Activated CD4-positive, alpha-beta T cell treated with anti-CD3 and anti-CD28 coated beads, Interleukin-2, amount 50 U/mL, for 4 hours (primary cell): ENCODE measurements at regions not wholly inside any gene's neighbourhood (a gene's known extent, or its start where the extent isn't known, plus 50 kb on each side); places are given as distances from the start of the nearest gene placed in this dataset.

Experiments
- DNase-seq, 2 experiments: peaks; one replicate each; pipeline ENCODE4 v3.0.0-alpha.2; 2020

GRCh38 chr2:173785813-173786212 lies 179.4 kb downstream of the SP3 start:
- no peak for DNase-seq

GRCh38 chr2:173791502-173791901 lies 173.7 kb downstream of the SP3 start:
- no peak for DNase-seq

GRCh38 chr2:173792166-173792565 lies 173.0 kb downstream of the SP3 start:
- no peak for DNase-seq

GRCh38 chr2:173792741-173793140 lies 172.4 kb downstream of the SP3 start:
- no peak for DNase-seq

DNA sequence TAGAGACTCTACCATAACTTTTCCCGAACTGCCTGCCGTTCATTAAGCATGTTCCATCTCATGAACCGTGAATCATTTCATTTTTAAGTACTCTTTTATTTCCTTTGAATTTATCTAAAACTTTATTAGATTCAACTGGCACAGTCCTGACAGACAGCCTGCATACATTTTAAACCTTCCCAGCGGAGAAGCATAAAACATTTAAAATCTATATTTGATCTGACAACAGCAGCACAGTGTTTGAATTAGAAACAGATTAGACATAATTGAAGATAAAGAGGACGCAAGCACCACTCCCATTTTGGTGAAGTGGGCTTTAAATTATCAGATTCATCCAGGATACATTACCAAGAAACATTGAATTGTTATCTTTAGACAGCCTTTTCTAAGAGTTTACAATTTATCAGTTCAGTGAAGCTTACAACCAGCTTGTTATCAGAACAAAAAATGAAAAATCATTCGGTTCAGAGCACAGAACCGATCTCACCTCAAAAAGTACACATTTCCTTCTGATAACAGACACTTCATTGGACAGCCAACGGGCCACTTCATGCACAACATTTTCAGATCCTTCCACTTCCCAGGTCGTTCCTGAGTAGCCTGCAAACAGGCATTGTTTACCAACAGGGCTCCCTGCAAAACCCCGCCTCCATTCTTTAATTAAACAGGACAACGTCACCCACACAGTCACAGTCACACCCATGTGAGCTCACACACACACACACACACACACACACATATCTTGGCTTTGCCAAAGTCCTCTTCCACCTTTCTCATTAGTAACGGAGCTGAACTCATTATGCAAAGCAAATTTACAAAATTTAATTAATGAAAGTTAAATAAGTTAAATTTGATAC lies 171.2 kb downstream of the SP3 start:
- no peak for DNase-seq

DNA sequence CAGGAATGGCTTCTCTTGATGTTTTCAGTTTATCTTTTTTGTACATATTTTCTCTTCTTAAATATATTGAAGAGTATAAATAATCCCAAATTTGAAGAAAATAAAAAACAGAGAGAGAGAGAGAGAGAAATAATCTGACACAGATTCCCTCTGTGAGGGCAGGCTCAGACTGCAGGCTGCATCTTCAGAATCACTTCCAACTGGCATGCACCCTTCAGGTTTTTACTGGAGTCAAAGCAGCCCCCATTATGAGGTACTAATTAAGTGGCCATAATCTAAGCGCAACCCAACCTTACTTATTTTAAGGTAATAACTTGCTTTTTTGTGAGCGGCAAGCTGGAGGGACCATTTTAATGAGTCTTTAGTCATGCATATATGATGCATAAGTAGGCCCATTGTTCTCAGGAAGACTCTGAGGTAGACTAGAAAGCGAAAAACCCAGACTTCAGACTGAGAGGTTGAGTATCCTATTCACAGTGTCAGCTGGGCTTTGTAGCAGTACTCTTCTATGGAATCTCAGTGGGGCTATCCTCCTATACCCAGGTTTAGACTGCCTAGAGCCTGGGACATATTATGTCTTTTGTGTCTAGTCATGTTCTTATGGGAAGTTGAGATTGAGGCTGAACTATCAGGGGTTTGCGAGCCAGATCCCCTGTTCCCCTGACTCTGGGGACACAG lies 167.4 kb downstream of the SP3 start:
- no peak for DNase-seq

GRCh38 chr2:173802518-173802917 lies 162.7 kb downstream of the SP3 start:
- DNase-seq, result no peak

- DNase-seq, result no peak
These were observed 161.7 kb downstream of the SP3 start for GRCh38 chr2:173803449-173803848.

- DNase-seq, result no peak
These were observed 158.4 kb downstream of the SP3 start for GRCh38 chr2:173806761-173807160.

GRCh38 chr2:173808718-173809117 lies 156.5 kb downstream of the SP3 start:
- DNase-seq, result no peak

GRCh38 chr2:173812321-173812720 lies 152.9 kb downstream of the SP3 start:
- no peak for DNase-seq

DNA sequence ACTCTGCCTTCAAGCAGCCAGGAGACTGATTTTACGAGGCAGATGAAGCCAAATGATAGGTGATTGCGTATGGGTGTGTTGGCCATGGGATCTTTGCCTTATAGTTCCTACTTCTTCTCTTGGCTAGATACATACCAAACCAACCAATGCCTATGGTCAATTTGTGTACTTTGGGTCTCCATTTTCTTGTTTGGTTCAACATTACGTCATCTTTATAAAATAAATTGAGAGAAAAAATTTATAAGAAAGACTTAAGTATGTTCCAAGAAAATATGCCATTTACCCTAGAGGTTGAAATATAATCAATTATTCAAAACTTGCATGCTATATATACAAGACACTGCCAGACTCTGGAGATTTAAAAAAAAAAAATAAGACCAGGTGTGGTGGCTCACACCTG lies 150.9 kb downstream of the SP3 start:
- no peak for DNase-seq

GRCh38 chr2:173815772-173816171 lies 149.4 kb downstream of the SP3 start:
- no peak for DNase-seq

- no peak for DNase-seq
These were observed 147.6 kb downstream of the SP3 start for GRCh38 chr2:173817582-173817981.

- no peak for DNase-seq
These were observed 146.9 kb downstream of the SP3 start for GRCh38 chr2:173818285-173818684.

GRCh38 chr2:173819852-173820251 lies 145.3 kb downstream of the SP3 start:
- no peak for DNase-seq

DNA sequence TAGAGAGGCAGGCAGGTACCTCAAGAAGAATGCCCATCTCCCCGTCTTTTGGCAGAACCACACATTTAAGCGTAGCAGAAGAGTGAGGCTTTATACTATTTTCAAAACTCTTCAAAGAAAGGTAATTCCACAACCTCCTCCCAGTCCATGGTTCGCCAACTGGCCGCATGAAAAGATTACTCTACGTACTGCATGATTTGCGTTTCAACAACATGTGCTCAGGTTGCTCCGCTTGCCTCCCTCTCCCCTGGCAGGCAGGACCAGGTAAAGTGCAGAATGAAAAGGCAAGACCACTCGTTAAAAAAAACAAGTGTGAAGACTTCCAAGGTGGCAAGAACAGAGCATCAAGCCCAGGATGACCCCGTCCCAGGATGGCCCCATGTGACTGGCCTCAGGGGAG lies 143.7 kb downstream of the SP3 start:
- no peak for DNase-seq

GRCh38 chr2:173822889-173823542 lies 142.2 kb downstream of the SP3 start:
- no peak for DNase-seq

DNA sequence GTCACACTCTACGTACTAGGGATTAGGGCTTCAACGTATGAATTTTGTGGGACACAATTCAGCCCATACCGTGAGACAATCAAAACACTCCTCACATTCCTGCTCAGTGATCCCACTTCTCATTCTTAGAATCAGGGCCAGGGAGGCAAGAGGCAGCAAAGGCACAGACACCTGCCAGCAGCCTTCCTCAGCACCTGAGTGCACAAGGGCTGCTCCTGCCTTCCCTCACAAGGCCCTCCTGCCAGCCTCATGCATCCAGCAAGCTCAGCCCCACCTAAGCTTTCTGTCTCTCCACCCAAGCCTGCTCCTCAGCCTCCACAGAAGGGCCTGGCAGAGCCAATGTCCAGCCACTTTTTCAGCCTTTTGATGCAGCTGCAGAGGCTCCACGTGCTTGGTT lies 141.6 kb downstream of the SP3 start:
- DNase-seq, result no peak

DNA sequence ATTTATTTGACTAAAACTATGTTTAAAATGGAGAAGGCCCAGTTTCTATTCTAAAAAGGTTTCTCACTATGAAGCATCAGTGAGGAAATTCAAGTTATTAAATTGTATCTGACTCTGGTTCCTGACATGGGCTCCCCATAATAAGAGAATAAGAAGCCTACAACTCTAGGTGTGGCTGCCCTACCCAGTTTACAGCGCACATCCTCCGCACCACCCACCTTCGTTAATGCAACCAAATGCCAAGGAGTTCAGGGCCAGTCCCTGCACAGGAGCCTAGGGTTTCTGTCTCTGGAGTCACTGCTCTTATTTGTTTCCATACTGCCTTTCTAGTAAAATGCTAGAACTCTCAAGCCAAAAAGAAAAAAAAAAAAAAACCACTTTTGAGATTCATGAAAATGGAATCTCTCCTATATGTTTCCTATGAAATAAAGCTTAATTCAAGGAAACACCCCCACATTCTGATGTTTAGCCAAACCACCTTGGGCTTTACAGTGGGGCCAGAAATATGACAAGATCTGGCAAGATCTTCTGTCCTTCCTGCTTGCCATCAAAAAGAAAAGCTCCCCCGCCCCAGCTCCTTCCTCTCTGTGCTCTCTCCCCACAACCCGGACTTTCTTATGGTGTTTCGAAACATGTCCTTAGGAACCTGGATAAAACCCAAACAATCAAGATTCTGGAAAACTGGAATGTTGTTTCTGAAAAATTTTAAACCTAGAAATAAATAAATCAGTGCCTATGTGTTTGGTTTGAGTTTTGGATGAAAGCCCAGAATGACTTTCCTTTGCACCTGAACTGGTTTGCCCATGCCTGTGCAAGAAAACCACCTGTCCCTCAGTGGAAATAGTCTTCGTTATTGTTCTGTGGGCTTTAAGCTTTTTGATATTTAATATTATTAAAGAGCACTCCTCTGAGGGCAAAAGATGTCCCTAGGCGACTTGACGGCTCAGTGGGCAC lies 136.7 kb downstream of the SP3 start:
- DNase-seq, result no peak

GRCh38 chr2:173829727-173830126 lies 135.4 kb downstream of the SP3 start:
- no peak for DNase-seq

DNA sequence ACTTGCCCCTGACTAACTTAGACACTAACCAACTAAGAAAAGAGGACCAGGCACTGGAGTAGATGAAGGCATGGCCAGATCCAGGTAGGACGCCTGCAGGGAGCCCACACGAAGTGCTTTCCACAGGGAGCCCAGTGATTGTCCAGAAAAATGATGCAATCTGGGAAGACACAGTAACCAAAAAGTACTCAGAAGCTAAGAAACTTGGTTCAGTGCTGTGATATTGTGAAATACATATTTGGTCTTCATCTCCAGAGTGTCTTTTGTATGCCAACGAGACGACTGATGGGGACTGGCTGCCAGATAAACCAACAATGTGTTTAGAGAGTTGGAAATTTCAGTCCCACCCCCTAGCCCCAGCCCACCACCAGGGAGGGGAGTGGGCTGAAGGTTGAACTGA lies 135.0 kb downstream of the SP3 start:
- DNase-seq, result no peak
